ENCODE measurements at regions not wholly inside any gene's neighbourhood (a gene's known extent, or its start where the extent isn't known, plus 50 kb on each side); places are given as distances from the start of the nearest gene placed in this dataset.

DNA sequence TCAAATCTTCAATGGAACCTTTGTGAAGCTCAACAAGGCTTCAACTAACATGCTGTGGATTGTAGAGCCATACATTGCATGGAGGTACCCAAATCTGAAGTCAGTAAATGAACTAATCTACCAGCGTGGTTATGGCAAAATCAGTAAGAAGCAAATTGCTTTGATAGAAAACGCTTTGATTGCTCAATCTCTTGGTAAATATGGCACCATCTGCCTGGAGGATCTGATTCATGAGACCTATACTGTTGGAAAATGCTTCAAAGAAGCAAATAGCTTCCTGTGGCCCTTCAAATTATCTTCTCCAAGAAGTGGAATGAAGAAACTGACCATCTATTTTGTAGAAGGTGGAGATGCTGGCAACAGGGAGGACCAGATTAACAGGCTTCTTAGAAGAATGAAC, 54.7 kb upstream of the TTC39B start:
- TF ChIP-seq, protein P1, sequence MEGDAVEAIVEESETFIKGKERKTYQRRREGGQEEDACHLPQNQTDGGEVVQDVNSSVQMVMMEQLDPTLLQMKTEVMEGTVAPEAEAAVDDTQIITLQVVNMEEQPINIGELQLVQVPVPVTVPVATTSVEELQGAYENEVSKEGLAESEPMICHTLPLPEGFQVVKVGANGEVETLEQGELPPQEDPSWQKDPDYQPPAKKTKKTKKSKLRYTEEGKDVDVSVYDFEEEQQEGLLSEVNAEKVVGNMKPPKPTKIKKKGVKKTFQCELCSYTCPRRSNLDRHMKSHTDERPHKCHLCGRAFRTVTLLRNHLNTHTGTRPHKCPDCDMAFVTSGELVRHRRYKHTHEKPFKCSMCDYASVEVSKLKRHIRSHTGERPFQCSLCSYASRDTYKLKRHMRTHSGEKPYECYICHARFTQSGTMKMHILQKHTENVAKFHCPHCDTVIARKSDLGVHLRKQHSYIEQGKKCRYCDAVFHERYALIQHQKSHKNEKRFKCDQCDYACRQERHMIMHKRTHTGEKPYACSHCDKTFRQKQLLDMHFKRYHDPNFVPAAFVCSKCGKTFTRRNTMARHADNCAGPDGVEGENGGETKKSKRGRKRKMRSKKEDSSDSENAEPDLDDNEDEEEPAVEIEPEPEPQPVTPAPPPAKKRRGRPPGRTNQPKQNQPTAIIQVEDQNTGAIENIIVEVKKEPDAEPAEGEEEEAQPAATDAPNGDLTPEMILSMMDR (IDR thresholded peaks at IDR 0.05; ENCODE audit: low read depth, low read length), result no peak
- TF ChIP-seq MYC (IDR thresholded peaks at IDR 0.05; ENCODE audit: low read depth, low read length), result no peak
- TF ChIP-seq POLR2A (IDR thresholded peaks at IDR 0.05; ENCODE audit: extremely low read depth, insufficient read length), result no peak
- TF ChIP-seq, protein P2, sequence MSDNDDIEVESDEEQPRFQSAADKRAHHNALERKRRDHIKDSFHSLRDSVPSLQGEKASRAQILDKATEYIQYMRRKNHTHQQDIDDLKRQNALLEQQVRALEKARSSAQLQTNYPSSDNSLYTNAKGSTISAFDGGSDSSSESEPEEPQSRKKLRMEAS (IDR thresholded peaks at IDR 0.05; ENCODE audit: low read depth, low read length), result no peak
- H3K4me3 ChIP-seq (ENCODE audit: low read depth, low read length), result no peak overlapping the region
- DNase-seq (ENCODE audit: low read depth), result no peak

DNA sequence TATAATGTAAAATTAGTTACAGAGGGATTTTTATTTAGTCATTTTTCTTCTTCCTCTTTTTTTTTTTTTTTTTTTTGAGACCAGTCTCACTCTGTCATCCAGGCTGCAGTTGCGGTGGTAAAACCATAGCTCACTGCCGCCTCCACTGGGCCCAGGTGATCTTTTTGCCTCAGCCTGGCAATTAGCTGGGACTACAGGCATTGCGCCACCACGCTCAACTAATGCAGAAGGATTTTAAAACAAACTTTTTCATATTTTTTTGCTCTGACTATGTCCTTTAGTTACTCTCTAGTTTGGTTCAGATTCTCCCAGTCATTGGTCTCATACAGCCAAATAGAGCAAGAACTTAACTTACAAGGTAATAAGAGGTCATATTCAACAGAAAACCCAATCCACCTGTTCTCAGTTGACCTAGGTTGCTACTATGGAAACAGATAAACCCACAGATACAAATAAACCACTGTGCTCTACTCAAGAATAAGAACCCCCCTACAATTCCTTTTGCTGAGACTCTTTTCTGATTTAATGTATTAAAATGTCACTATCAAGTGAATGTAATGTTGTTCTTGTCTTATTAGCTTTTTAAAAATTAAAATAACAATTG, 50.1 kb upstream of the TTC39B start:
- TF ChIP-seq POLR2A (IDR thresholded peaks at IDR 0.05; ENCODE audit: extremely low read depth, insufficient read length), result no peak
- TF ChIP-seq, protein P2 (IDR thresholded peaks at IDR 0.05; ENCODE audit: low read depth, low read length), result 0 out of 2 replicates have a peak, but pooled peaks have one; percentile 11
- TF ChIP-seq, protein P1 (IDR thresholded peaks at IDR 0.05; ENCODE audit: low read depth, low read length), result peak; percentile 30
- TF ChIP-seq MYC (IDR thresholded peaks at IDR 0.05; ENCODE audit: low read depth, low read length), result peak; percentile 30; the same call in 1 of the 2 replicates
- peak; percentile 81 for DNase-seq (ENCODE audit: low read depth)
- no peak overlapping the region for H3K4me3 ChIP-seq (ENCODE audit: low read depth, low read length)

Data from NB4 (cell line).